Inflammatory macrophage treated with lipopolysaccharide for 1 hour (primary cell): ENCODE measurements at regions not wholly inside any gene's neighbourhood (a gene's known extent, or its start where the extent isn't known, plus 50 kb on each side); places are given as distances from the start of the nearest gene placed in this dataset.

Experiments used
- DNase-seq, 2 donors: peaks; one replicate each; pipeline ENCODE4 v3.0.0-alpha.2; 2020 to 2022

GRCh38 chr1:47708658-47709018 is 270.8 kb downstream of the FOXD2 start:
- DNase-seq: no peak

- DNase-seq: no peak
Observed at GRCh38 chr1:47709019-47709871, 271.4 kb downstream of the FOXD2 start.

DNA sequence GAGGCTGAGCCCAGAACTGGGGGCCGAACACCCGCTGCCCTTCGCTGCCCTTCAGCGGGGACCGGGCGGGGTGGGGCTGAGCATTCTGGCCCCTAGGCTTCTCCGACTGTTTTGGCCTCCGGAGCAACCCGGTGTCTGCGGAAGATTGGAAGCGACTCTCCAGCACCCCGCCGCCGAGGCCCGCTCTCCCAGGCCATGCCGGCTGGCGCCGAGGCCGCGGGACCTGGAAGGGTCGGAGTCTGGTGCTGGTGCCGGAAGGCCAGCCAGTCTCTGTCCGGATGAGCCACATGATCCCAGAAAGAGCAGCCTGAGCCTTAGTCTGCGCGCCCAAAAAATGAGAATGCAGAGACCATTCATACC is 272.0 kb downstream of the FOXD2 start:
- no peak for DNase-seq

- peak; percentile 35 to 83 for DNase-seq
Observed at GRCh38 chr1:47710329-47711071, 272.7 kb downstream of the FOXD2 start.
